ENCODE measurements at regions not wholly inside any gene's neighbourhood (a gene's known extent, or its start where the extent isn't known, plus 50 kb on each side); places are given as distances from the start of the nearest gene placed in this dataset.

GRCh38 chr4:45661893-45662292 lies 462.0 kb downstream of the GABRG1 start:
- no peak for TF ChIP-seq Cebpa-rat (IDR thresholded peaks at IDR 0.05)

GRCh38 chr4:45650545-45650944 lies 473.3 kb downstream of the GABRG1 start:
- no peak for TF ChIP-seq Cebpa-rat (IDR thresholded peaks at IDR 0.05)
- H3K4me1 ChIP-seq, result no peaks in the 10 kb centered on the region
- H3K36me3 ChIP-seq, result no peaks in the 10 kb centered on the region
- H4K20me1 ChIP-seq, result no peaks in the 10 kb centered on the region
- no peak overlapping the region for H3K4me3 ChIP-seq
- H3K27ac ChIP-seq, result no peak overlapping the region
- H3K27me3 ChIP-seq, result no peaks in the 10 kb centered on the region
- no peak overlapping the region for H3K9ac ChIP-seq
- no peaks in the 10 kb centered on the region for H3K9me3 ChIP-seq
- no peak overlapping the region for H3K4me2 ChIP-seq

More at GRCh38 chr4:45661893-45662292, 462.0 kb downstream of the GABRG1 start:
- no peaks in the 10 kb centered on the region for H3K36me3 ChIP-seq
- H3K9ac ChIP-seq, result no peak overlapping the region
- H4K20me1 ChIP-seq, result no peaks in the 10 kb centered on the region
- H3K27ac ChIP-seq, result no peak overlapping the region
- H3K9me3 ChIP-seq, result no peaks in the 10 kb centered on the region
- H3K4me1 ChIP-seq, result no peaks in the 10 kb centered on the region
- no peaks in the 10 kb centered on the region for H3K27me3 ChIP-seq
- H3K4me3 ChIP-seq, result no peak overlapping the region
- no peak overlapping the region for H3K4me2 ChIP-seq

GRCh38 chr4:45648846-45649245 lies 475.0 kb downstream of the GABRG1 start:
- Histone ChIP-seq H3K9ac (no peak overlapping the region), H3K27ac (no peak overlapping the region), H3K4me2 (no peak overlapping the region), H3K36me3 (no peaks in the 10 kb centered on the region), H3K4me1 (no peaks in the 10 kb centered on the region), H3K9me3 (no peaks in the 10 kb centered on the region), H3K4me3 (no peak overlapping the region), H3K27me3 (no peaks in the 10 kb centered on the region), H4K20me1 (no peaks in the 10 kb centered on the region)
- no peak for TF ChIP-seq Cebpa-rat (IDR thresholded peaks at IDR 0.05)

GRCh38 chr4:45647823-45648222 lies 476.0 kb downstream of the GABRG1 start:
- H3K27me3 ChIP-seq, result no peaks in the 10 kb centered on the region
- H3K9ac ChIP-seq, result no peak overlapping the region
- H3K27ac ChIP-seq, result no peak overlapping the region
- TF ChIP-seq Cebpa-rat (IDR thresholded peaks at IDR 0.05), result no peak
- no peaks in the 10 kb centered on the region for H4K20me1 ChIP-seq
- no peak overlapping the region for H3K4me3 ChIP-seq
- no peak overlapping the region for H3K4me2 ChIP-seq
- H3K4me1 ChIP-seq, result no peaks in the 10 kb centered on the region
- H3K9me3 ChIP-seq, result no peaks in the 10 kb centered on the region
- no peaks in the 10 kb centered on the region for H3K36me3 ChIP-seq

GRCh38 chr4:45646885-45647590 lies 476.8 kb downstream of the GABRG1 start:
- Histone ChIP-seq H3K9me3 (no peaks in the 10 kb centered on the region), H3K27ac (no peak overlapping the region), H3K27me3 (no peaks in the 10 kb centered on the region), H3K4me2 (no peak overlapping the region), H4K20me1 (no peaks in the 10 kb centered on the region), H3K36me3 (no peaks in the 10 kb centered on the region), H3K4me1 (no peaks in the 10 kb centered on the region), H3K4me3 (no peak overlapping the region), H3K9ac (no peak overlapping the region)
- no peak for TF ChIP-seq Cebpa-rat (IDR thresholded peaks at IDR 0.05)

- H3K9ac ChIP-seq, result no peak overlapping the region
- H3K4me2 ChIP-seq, result no peak overlapping the region
- TF ChIP-seq Cebpa-rat (IDR thresholded peaks at IDR 0.05), result no peak
- H4K20me1 ChIP-seq, result no peaks in the 10 kb centered on the region
- H3K27ac ChIP-seq, result no peak overlapping the region
- no peak overlapping the region for H3K4me3 ChIP-seq
- no peaks in the 10 kb centered on the region for H3K36me3 ChIP-seq
- H3K9me3 ChIP-seq, result no peaks in the 10 kb centered on the region
- H3K4me1 ChIP-seq, result no peaks in the 10 kb centered on the region
- H3K27me3 ChIP-seq, result no peaks in the 10 kb centered on the region
Observed at GRCh38 chr4:45640281-45640680, 483.6 kb downstream of the GABRG1 start.

GRCh38 chr4:45638641-45639040 lies 485.2 kb downstream of the GABRG1 start:
- no peak for TF ChIP-seq Cebpa-rat (IDR thresholded peaks at IDR 0.05)
- Histone ChIP-seq H3K27ac (no peak overlapping the region), H3K4me2 (no peak overlapping the region)

GRCh38 chr4:45636175-45636574 lies 487.7 kb downstream of the GABRG1 start:
- H4K20me1 ChIP-seq, result no peaks in the 10 kb centered on the region
- H3K36me3 ChIP-seq, result no peaks in the 10 kb centered on the region
- H3K9me3 ChIP-seq, result no peaks in the 10 kb centered on the region
- H3K9ac ChIP-seq, result no peak overlapping the region
- no peaks in the 10 kb centered on the region for H3K27me3 ChIP-seq
- no peak for TF ChIP-seq Cebpa-rat (IDR thresholded peaks at IDR 0.05)
- no peak overlapping the region for H3K4me2 ChIP-seq
- H3K4me1 ChIP-seq, result no peaks in the 10 kb centered on the region
- H3K27ac ChIP-seq, result no peak overlapping the region
- H3K4me3 ChIP-seq, result no peak overlapping the region

More at GRCh38 chr4:45638641-45639040, 485.2 kb downstream of the GABRG1 start:
- Histone ChIP-seq H3K36me3 (no peaks in the 10 kb centered on the region), H3K4me3 (no peak overlapping the region), H4K20me1 (no peaks in the 10 kb centered on the region), H3K9me3 (no peaks in the 10 kb centered on the region), H3K27me3 (no peaks in the 10 kb centered on the region), H3K4me1 (no peaks in the 10 kb centered on the region), H3K9ac (no peak overlapping the region)

- no peak for TF ChIP-seq Cebpa-rat (IDR thresholded peaks at IDR 0.05)
- no peaks in the 10 kb centered on the region for H3K9me3 ChIP-seq
- H3K4me3 ChIP-seq, result no peak overlapping the region
- H3K4me2 ChIP-seq, result no peak overlapping the region
- no peaks in the 10 kb centered on the region for H3K27me3 ChIP-seq
- H3K4me1 ChIP-seq, result no peaks in the 10 kb centered on the region
- no peaks in the 10 kb centered on the region for H3K36me3 ChIP-seq
- no peak overlapping the region for H3K27ac ChIP-seq
- no peak overlapping the region for H3K9ac ChIP-seq
- no peaks in the 10 kb centered on the region for H4K20me1 ChIP-seq
Observed at GRCh38 chr4:45629717-45630116, 494.1 kb downstream of the GABRG1 start.

GRCh38 chr4:45621971-45622370 lies 501.9 kb downstream of the GABRG1 start:
- Histone ChIP-seq H3K4me1 (no peaks in the 10 kb centered on the region), H3K9ac (no peak overlapping the region), H3K9me3 (no peaks in the 10 kb centered on the region), H3K36me3 (no peaks in the 10 kb centered on the region), H3K4me3 (no peak overlapping the region), H3K4me2 (no peak overlapping the region), H3K27ac (no peak overlapping the region), H3K27me3 (no peaks in the 10 kb centered on the region), H4K20me1 (no peaks in the 10 kb centered on the region)
- no peak for TF ChIP-seq Cebpa-rat (IDR thresholded peaks at IDR 0.05)

GRCh38 chr4:45620808-45621207 lies 503.0 kb downstream of the GABRG1 start:
- H3K27ac ChIP-seq, result no peak overlapping the region
- no peak overlapping the region for H3K4me3 ChIP-seq
- H3K27me3 ChIP-seq, result no peaks in the 10 kb centered on the region
- TF ChIP-seq Cebpa-rat (IDR thresholded peaks at IDR 0.05), result no peak
- no peaks in the 10 kb centered on the region for H3K36me3 ChIP-seq
- no peaks in the 10 kb centered on the region for H4K20me1 ChIP-seq
- no peak overlapping the region for H3K4me2 ChIP-seq
- no peak overlapping the region for H3K9ac ChIP-seq
- no peaks in the 10 kb centered on the region for H3K9me3 ChIP-seq
- no peaks in the 10 kb centered on the region for H3K4me1 ChIP-seq
